ENCODE measurements at regions not wholly inside any gene's neighbourhood (a gene's known extent, or its start where the extent isn't known, plus 50 kb on each side); places are given as distances from the start of the nearest gene placed in this dataset.
"Not testable (repeated sequence)": the region's sequence is repeated elsewhere in the genome, so short reads cannot be mapped to it uniquely, and the experiment has no call there.

DNA sequence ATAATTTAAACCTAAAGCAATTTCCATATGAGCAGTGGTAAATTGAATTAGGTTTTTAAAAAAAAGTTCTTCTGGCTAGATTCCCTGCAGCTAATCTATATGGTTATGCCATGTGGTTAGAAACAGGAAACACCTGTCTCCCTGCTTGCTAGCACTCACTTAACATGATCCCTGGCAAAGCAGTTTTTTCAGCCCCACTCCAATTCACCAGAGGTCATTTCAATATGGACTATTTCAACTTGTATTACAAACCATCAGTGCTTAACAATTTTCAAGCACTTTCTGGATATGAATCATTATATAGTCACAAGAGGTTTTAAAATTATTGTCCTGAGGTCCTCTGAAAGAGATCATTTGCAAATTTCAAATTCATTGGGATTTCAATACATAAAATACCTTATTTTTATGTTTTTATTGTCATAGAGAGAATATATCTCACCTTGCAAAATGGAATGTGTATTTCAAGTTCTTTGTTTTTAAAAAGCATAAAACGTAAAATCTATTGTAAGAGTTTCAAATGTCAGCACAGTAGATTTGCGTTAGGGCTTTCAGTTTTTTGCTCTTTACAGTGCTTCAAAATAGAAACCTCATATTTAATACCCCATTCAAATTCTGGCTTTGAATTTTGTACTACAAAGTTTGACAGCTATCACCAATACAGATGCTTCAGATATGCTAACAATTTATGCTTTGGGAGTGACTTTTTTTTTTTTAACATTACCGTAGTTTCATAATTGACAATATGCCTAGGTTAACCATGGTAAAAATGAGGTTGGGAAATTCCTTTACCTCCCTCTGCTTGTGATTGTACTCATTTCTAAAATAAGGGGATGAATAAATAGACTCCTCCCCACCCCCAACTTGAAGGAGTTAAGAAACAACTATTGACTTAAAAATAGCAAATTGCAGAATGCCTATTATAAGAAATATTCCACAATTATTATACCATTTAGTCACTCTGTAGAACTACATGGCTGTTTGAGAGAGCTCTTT, 117.5 kb upstream of the HGF start:
- peak; percentile 25 for DNase-seq

DNA sequence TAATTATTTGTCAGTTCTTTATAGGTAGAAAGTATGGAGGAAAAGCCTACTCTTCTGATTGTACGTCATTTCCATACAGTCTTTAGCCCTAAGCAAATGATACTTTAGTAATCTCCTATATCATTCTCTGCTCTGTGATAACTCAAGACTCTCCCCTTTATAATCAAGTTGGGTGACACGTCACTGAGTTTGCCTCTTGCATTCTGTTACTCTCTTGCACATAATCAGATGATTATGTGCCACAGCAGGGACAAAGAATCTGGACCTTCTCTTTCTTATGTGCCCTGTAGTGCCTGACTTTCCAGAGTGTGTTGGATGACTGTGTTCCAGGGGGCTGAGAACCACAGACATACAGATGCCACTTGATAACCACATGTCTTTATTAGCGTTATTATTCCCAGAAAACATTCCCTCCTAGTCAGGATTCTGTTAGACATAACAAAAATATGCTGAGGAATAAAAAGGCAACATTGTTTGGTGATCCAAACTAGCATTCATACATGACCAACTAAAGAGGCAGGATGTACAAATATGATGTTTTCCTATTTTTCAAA, 116.4 kb upstream of the HGF start:
- no peak for DNase-seq

DNA sequence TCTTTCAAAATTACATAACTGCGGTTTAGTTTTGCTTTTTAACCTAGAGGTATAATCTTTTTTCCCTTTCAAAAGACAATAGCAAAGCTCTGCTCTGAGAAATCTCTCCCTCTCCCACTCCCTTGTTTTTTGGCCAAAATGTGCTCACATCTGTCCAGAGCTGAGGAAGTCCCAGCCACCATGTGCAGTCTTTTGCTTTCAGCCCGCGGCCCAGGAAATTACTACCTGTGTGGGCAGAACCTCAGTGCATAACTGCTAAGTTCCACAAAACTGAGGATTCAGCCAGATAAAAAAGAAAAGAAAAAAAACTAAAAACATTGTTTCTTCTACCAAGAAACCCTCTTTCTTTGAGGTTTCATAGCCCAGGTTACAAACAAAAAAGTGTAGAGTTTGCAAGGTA, 115.0 kb upstream of the HGF start:
- DNase-seq = no peak

DNA sequence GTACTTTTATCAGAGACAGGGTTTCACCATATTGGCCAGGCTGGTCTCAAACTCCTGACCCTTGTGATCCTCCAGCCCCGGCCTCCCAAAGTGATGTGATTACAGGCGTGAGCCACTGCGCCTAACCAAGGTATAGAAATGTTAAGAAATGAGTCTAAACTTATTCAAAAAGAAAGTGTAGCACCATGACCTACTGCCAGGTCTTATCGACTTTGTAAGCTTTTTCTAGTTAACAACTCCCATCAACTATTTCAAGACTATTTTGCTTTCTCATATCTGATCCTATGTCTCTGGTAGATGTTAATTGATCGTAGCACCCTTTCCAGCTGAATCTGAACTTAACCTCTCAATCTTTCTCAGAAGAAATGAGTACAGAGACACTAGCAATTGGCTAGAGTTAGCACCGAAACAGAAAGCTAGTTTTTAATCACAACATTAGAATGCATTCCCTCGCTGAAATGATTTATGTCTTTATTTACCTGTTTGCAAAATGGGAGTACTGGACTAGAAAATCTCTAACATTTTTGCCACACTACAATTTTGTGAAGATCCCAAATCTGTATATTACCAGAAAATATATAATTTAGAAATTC, 114.0 kb upstream of the HGF start:
- DNase-seq = no peak

DNA sequence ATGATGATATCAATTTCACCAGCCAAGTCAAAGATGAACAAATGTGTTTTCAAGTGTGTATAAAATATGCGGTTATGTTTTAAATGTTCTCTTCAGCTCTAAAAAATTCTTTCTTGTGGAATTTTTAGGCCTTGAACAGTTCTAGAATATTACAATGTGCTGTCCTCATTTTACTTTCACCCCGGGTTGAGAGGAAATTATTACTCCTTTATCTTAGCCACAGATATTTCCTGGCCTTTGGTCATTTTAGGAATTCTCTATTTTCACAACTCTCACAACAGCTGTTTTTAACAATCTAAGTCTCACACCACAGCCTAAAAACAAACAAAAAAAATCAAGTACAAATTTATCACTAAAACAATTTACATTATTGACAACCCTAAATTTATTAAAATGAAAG, 112.2 kb upstream of the HGF start:
- DNase-seq = no peak

DNA sequence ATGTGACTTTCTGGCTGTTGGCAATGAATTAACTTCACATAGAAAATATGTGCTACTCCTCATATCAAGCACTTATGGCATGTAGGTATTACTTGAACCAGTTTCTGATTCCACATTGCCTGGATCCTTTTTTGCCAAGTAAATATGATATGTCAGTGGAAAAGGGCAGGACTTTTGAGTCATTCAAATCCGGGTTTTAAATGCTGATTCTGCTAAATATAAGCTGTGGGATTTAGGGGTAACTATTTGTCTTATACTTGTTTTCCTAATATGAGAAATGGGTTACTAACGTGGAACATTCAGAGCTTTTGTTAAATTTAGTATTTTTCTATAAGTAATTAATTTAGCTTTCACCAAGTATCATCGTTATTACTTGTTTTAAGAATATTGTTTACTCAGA, 108.0 kb upstream of the HGF start:
- no peak for DNase-seq

DNA sequence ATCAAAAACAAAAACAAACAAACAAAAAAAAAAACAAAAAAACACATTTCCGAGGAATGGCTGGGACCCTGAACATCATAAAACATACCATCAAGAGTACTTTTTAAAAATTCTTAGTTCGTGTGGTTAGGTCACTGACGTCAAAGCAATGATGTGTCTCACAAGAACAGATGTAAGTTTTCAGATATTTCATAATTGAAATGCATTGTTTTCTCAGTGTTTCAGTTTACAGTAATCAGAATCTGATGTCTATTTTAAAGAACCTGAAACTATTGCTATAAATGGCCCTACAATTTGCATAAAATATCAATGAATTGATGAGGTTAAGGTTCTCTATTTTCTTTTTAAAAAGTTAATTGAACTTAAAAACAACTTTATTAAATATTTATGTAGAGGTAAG, 103.7 kb upstream of the HGF start:
- no peak for DNase-seq

DNA sequence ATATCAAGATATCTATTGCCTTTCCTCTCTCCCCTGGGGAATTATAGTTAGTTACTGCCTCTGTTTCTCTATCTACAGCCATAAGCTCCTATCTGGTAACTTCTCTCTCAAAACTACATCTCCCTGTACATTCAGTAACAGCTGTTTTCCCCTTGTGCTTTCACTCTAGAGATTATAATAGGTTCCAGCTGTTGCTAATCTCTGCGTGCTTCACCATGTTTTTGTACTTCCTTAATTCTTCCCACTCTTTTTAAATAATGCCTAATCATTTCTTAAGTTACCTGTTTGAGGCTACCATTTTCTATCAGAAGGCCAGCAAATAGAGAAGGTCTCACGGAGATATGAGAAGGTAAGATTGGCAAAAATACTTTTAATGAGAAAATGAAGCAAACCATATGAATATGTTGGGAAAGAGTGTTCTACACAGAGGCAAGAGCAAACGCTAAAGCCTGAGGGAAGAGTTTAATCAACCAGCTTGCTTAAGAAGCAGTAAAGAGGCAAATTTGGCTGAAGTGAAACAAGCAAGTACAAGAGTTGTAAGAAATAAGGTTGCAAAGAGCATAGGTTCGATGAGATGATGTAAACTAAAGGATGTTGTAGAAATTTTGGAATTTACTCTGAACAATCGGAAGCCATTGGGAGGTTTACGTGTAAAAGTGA, 101.9 kb upstream of the HGF start:
- DNase-seq = no peak

DNA sequence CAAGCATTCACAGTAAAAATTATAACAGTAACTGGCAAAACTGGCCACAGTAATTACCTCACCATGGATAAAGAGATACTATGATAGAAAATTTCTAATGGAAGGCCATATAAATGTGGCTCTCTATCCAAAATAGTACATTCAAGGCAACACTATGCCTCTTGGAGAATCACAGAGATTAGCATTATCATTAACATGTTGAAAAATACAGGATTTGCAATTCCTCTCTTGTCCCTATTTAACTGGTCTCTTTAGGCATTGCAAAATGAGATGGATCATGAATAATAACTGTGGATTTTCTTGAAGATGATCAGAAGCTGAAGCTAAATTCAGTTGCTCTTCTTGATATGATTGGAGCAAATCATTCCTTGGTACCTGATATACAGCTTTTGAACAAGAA, 100.8 kb upstream of the HGF start:
- no peak for DNase-seq

DNA sequence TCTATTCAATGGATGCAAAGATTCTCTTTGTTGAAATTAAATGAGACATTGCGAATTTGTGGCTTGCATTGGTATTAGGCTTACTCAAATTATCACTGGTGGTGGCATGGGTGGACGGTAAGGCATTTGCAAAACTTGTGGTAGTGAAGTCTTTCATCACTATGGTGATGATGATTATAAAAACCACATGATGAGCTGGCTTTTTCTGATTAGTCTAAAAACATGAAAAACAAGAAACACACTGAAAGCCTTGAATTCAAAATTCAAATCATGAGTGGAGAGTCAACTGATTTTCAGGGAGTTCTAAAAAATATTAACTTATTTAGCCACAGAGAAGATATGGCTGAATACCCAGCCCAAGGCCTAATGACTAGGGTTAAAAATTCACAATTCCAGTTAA, 99.8 kb upstream of the HGF start:
- no peak for DNase-seq

DNA sequence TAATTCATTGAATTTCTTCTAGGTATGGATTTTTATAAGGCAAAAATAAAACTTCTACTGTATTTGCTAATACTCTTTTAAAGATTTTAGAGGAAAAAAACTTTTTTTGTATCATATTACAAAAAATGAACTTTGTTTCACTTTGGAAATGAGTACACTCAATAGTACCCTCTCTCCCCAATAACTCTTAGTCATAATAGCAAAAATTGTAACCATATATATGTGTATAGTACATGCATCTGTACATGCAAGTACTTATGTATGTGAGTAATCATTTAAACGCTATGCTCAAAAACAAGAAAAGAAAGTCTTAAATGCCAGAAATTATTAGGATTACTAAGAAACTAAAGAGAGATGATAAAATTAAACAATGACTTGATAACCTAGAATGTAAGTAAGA, 95.9 kb upstream of the HGF start:
- no peak for DNase-seq

DNA sequence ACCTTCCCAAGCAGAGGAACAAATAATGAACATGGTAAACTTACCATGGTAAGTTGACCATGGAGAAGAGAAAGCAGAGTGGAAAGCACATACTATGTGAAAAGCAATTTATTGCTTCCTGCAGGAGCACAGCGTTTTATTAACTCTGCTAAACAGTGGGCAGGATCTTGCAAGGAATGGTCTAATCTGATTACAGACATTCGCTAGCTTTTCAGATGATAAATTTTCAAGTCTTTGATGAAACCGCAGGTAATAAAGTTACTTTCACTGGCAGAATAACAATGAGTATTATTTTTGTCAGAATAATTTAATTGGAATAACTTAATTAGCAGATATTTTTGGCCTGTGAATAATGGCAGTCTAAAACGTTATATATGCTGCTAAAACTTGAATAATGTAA, 89.6 kb upstream of the HGF start:
- no peak for DNase-seq

DNA sequence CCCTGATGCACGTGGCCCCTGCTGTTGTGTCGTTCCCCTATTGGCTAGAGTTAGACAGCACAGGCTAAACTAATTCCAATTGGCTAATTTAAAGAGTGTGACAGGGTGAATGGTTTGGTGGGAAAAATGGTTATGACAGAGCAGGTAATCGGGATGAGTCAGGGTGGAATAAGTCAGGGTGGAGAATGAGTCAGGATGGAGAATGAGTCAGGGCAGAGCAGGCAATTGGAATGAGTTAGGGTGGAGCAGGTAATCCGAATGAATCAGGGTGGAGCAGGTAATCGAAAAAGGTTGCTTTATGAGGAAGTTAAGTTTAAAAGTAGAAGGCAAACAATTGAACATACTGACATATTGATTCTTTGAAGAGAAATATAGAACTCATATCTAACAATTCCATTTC, 89.0 kb upstream of the HGF start:
- DNase-seq = not testable (repeated sequence)

DNA sequence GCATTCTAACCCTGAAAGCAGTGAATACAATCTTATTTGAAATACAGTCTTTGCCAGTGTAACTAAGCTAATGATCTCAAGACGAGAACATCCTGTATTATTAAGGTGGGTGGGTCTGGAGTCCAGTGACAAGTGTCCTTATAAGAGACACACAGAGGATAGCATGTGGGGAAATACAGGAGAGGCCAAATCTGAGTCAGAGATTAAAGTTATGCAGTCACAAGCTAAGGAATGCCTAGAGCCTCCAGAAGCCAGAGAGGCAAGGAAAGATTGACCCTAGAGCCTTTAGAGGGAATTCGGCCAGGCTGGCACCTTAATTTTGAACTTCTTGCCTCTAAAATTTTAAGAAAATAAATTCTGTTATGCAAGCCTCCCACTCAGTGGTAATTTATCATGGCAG, 87.5 kb upstream of the HGF start:
- DNase-seq = no peak

DNA sequence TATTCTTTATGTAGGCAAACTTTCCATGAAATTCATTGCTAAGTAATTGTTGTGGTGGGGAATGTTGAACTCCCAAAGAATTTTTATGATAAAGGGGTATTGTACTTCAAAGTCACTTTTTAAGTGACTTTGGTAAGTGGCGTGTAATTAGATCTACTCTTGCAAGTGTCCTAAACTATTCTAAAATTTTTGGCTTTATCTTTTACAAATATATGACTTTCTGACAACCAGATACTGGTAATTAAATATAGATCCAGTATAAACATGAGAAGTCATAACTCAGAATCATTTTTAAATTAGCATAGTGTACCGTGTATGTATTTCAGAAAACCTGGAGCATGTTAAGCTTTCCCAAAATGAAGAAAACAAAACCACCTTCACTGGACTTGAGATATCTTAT, 84.7 kb upstream of the HGF start:
- DNase-seq = no peak

DNA sequence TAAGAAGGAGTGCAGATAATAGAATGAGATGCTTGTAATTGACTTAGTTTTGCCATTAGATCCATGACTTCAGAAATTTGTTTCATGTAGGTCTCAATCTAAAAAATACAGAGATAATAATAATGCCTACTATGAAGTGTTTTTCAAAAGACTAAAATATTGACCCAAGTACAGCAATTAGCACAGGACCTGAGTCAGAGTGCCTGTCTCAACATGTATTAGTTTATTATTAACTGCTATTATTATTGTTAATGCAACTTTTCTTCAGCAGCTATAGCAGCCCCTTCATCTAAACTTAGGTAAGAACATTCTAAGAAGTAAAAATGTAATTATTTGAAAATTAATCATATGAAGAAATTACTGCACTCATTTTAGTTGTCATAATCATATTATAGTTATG, 82.9 kb upstream of the HGF start:
- DNase-seq = no peak

DNA sequence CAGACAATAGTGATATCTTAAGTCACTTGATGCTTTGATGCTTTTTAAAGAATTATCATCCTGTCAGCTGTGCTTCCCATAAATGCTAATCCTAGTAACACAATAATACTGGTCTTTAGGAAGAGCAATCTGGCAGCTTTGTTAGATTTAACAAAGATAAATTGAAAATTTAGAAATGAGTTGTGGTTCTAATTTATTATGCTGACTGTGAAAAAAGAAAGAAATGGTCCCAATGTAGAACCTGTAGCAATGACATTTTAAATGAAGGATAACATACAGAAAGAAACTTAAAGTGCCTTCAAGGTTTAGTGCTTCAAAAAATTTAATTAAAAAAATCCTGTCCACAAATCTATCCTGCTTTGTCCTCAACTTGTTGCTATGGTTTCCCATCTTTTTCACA, 81.6 kb upstream of the HGF start:
- no peak for DNase-seq

DNA sequence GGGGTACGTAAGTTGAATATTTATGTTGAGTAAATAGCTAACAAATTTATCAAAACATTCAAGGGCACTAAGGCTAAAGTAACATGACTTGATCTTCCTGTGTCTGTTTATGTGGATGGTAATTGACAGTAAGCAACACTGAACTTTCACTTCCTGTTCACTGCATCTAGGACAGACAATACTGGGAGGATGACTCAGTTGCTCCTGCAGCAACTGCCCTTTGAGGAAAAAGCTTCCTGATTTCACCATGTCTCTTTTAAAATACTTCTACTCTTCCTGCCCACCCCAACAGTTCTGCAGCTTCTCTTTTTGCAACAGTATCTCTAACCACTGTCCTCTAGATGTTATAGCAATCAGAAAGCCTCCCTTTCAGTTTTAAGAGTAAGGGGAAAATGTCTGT, 76.6 kb upstream of the HGF start:
- DNase-seq = no peak

DNA sequence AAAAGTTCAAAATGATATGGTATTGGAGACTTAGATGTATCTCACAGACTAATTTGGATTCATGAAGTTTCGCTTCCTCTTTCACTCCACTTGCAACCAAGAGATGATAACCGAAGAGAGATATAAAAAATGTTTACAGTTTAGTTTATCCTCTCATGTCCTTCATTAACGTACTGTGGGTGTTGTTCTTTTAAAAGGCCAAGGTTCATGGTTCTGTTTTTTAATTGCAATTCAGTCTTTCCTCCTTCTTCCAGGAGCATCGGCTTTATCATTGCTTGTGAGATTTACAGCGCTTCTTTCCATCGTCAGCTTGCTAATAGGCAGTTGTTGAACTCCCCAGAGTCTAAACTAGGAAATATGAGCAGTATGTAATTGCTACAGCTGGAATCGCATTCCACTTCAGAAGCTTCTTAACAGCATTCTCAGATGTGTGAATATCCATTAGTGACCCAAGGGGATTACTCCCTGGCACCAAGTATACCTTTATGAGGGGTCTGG, 75.9 kb upstream of the HGF start:
- DNase-seq = no peak

DNA sequence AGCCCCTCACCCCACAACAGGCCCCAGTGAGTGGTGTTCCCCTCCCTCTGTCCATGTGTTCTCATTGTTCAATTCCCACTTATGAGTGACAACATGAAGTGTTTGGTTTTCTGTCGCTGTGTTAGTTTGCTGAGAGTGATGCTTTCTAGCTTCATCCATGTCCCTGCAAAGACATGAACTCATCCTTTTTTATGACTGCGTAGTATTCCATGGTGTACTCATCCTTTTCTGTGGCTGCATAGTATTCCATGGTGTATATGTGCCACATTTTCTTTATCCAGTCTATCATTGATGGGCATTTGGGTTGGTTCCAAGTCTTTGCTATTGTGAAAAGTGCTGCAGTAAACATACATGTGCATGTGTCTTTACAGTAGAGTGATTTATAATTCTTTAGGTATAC, 73.8 kb upstream of the HGF start:
- not testable (repeated sequence) for DNase-seq

DNA sequence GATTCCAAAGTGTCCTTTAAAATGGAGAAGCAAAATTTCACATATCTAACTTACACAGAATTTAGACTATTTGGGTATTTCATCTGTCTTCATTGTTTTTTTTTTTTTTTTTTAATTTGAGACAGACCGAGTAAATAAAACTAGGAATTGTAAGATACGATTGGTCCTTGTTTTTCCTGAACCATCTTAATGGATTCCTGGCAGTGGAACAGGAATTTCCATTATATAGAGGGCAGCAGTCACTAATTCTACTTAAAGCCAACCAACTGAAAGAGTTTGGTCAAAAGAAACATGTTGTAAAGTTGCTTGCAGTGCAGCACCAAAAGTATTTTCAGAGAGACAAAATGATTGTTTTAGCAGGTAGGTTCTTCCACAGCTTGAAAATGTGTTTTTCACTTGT, 72.5 kb upstream of the HGF start:
- DNase-seq = no peak

DNA sequence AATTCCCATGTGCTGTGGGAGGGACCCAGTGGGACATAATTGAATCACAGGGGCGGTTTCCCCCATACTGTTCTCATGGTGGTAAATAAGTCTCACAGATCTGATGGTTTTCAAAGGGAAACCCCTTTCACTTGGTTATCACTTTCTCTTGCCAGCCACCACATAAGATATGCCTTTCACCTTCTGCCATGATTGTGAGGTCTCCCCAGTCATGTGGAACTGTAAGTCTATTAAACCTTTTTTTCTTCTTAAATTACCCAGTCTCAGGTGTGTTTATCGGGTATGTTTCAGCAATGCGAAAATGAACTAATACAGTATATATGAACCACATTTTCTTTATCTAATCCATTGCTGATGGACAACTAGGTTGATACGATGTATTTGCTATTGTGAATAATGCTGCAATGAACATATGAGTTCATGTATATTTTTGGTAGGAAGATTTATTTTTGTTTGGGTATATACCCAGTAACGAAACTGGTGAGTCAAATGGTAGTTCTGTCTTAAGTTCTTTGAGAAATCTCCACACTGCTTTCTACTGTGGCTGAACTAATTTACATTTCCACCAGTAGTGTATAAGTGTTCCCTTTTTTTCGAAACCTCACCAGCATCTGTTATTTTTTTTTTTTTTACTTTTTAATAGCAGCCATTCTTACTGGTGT, 70.0 kb upstream of the HGF start:
- no peak for DNase-seq

DNA sequence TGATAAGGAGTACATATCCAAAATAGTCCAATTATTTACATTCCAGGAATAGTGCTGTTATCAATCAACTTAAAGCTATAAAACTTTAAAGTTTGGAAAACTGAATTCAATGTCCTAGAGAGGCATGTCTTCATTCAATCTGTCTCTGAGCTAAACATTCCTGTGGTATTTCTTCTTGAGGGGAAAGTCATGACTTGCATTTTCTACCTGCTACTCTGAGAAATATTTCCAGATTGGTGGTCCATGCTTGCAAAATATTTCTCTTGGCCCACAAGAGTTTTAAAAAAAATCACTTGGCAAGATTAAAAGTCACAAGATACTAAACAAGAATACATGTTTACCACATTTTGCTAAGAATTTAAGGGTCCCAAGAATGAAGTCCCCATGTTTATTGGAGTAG, 63.6 kb upstream of the HGF start:
- DNase-seq = no peak

Data from NCI-H2081 treated with DMSO at 0.1 percent for 48 hours (cell line).